IMR-90 (cell line): ENCODE measurements at regions not wholly inside any gene's neighbourhood (a gene's known extent, or its start where the extent isn't known, plus 50 kb on each side); places are given as distances from the start of the nearest gene placed in this dataset.

ENCODE experiments used
- ATAC-seq: fragments of 200-7000 bp; cut with Tn5 transposase; 2 replicates; pipeline ENCODE4 v1.9.1; 2020; ENCODE audit warnings: low read depth, mild to moderate bottlenecking, moderate library complexity
- BruUV-seq: library from RNA; stranded (reverse); fragments of 400-500 nt; replicated peaks from 2 replicates; lab custom pipeline; 2021; lab: Mats Ljungman, UMichigan
- CTCF ChIA-PET: fragments of 300-600 bp; formaldehyde crosslinking; extraction: SDS; loops from one replicate; lab custom pipeline; 2021; ENCODE audit warnings: antibody characterized with exemption; lab: Yijun Ruan, JAX
- POLR2A ChIA-PET: fragments of 300-600 bp; sonication (Branson Sonifier 250); formaldehyde crosslinking; loops from one replicate; lab custom pipeline; 2022; ENCODE audit warnings: antibody characterized with exemption; ENCODE audit not compliant: unreplicated experiment; lab: Charles Lee
- DNase-seq: peaks from one replicate; pipeline ENCODE4 v3.0.0; 2013
- H2AFZ ChIP-seq: replicated peaks from 2 replicates; pipeline ENCODE3; 2013; ENCODE audit warnings: low read length, mild to moderate bottlenecking; ENCODE audit not compliant: poor library complexity
- H2AK5ac ChIP-seq: 2 replicates; pipeline ENCODE4 v1.6.1; 2013; ENCODE audit warnings: low read depth, low read length, inconsistent platforms
- H2AK9ac ChIP-seq: replicated peaks from 2 replicates; pipeline ENCODE3; 2013; ENCODE audit warnings: mild to moderate bottlenecking, low read depth, low read length, moderate library complexity; ENCODE audit not compliant: poor library complexity
- H2BK120ac ChIP-seq: 2 replicates; pipeline ENCODE4 v1.6.1; 2013; ENCODE audit warnings: low read depth, low read length, inconsistent platforms
- H2BK15ac ChIP-seq: 3 replicates; pipeline ENCODE4 v1.6.1; 2013; ENCODE audit warnings: low read depth, low read length, inconsistent platforms
- H2BK20ac ChIP-seq: 2 replicates; pipeline ENCODE4 v1.6.1; 2013; ENCODE audit warnings: low read depth, mild to moderate bottlenecking, inconsistent platforms, low read length, moderate library complexity
- H2BK5ac ChIP-seq: 2 replicates; pipeline ENCODE4 v1.6.1; 2013; ENCODE audit warnings: mild to moderate bottlenecking, low read depth, low read length, inconsistent platforms; ENCODE audit not compliant: poor library complexity, severe bottlenecking
- H3K14ac ChIP-seq: replicated peaks from 2 replicates; pipeline ENCODE4 v1.6.1; 2013; ENCODE audit warnings: low read depth, low read length, inconsistent platforms
- H3K18ac ChIP-seq: 2 replicates; pipeline ENCODE4 v1.6.1; 2013; ENCODE audit warnings: low read depth, low read length, control low read depth
- H3K23ac ChIP-seq: 2 replicates; pipeline ENCODE4 v1.6.1; 2013; ENCODE audit warnings: low read depth, low read length, inconsistent platforms
- H3K27ac ChIP-seq: 2 replicates; pipeline ENCODE4 v1.5.1; 2013; ENCODE audit warnings: mild to moderate bottlenecking, control low read depth, low read length; ENCODE audit not compliant: insufficient read depth
- H3K27me3 ChIP-seq: 2 replicates; pipeline ENCODE4 v1.6.1; 2013; ENCODE audit warnings: low read length; ENCODE audit not compliant: control insufficient read depth, insufficient read depth
- H3K36me3 ChIP-seq: 2 replicates; pipeline ENCODE4 v1.6.1; 2013; ENCODE audit warnings: low read length, mixed read lengths; ENCODE audit not compliant: control insufficient read depth, insufficient read depth
- H3K4ac ChIP-seq: 2 replicates; pipeline ENCODE4 v1.6.1; 2013; ENCODE audit warnings: low read depth, low read length, inconsistent platforms
- H3K4me1 ChIP-seq: 2 replicates; pipeline ENCODE4 v1.6.1; 2013; ENCODE audit warnings: low read length, mixed read lengths; ENCODE audit not compliant: control insufficient read depth, insufficient read depth
- H3K4me2 ChIP-seq: 2 replicates; pipeline ENCODE4 v1.6.1; 2013; ENCODE audit warnings: low read depth, mild to moderate bottlenecking, control low read depth, low read length, moderate library complexity
- H3K4me3 ChIP-seq: 2 replicates; pipeline ENCODE4 v1.5.1; 2013; ENCODE audit warnings: low read depth, mild to moderate bottlenecking, control low read depth, low read length, moderate library complexity; ENCODE audit not compliant: insufficient read depth
- H3K56ac ChIP-seq: 2 replicates; pipeline ENCODE4 v1.6.1; 2013; ENCODE audit warnings: low read length, inconsistent platforms; ENCODE audit not compliant: insufficient read depth; ENCODE audit errors: extremely low read depth
- H3K79me1 ChIP-seq, 2 experiments: 2 replicates each; pipeline ENCODE4 v1.6.1; 2013; ENCODE audit warnings: low read length in 2 of 2, inconsistent platforms in 1 of 2, low read depth in 1 of 2
- H3K9ac ChIP-seq: 2 replicates; pipeline ENCODE4 v1.6.1; 2013; ENCODE audit warnings: low read depth, low read length, control low read depth
- H3K9me1 ChIP-seq: 2 replicates; pipeline ENCODE4 v1.6.1; 2013; ENCODE audit warnings: low read length, inconsistent platforms; ENCODE audit not compliant: insufficient read depth
- H3K9me3 ChIP-seq: 2 replicates; pipeline ENCODE4 v1.6.1; 2013; ENCODE audit warnings: low read length; ENCODE audit not compliant: control insufficient read depth, insufficient read depth
- H4K20me1 ChIP-seq: 2 replicates; pipeline ENCODE4 v1.6.1; 2013; ENCODE audit warnings: low read length, inconsistent platforms; ENCODE audit not compliant: insufficient read depth
- H4K5ac ChIP-seq: 2 replicates; pipeline ENCODE4 v1.6.1; 2013; ENCODE audit warnings: mild to moderate bottlenecking, low read depth, low read length, control low read depth
- H4K8ac ChIP-seq, 2 experiments: 2 replicates each; pipeline ENCODE4 v1.6.1; 2013; ENCODE audit warnings: low read depth in 2 of 2, low read length in 2 of 2, control low read depth in 1 of 2, inconsistent platforms in 1 of 2
- H4K91ac ChIP-seq: 2 replicates; pipeline ENCODE4 v1.6.1; 2013; ENCODE audit warnings: low read depth, low read length, inconsistent platforms; ENCODE audit not compliant: insufficient read depth
- BHLHE40 ChIP-seq: fragments of 150-350 bp; IDR thresholded peaks from 2 replicates; pipeline ENCODE4 v1.6.1; 2016; ENCODE audit warnings: mild to moderate bottlenecking, low read depth, low read length
- CEBPB ChIP-seq: IDR thresholded peaks from 2 replicates; pipeline ENCODE4 v1.6.1; 2012; ENCODE audit warnings: low read depth, low read length, improper control_type of control experiment
- CTCF ChIP-seq: conservative IDR thresholded peaks from 2 replicates; pipeline ENCODE4 v1.5.1; 2012; ENCODE audit warnings: mild to moderate bottlenecking, low read depth, low read length, improper control_type of control experiment
- ELK1 ChIP-seq: fragments of 150-350 bp; IDR thresholded peaks from 2 replicates; pipeline ENCODE4 v1.6.1; 2016; ENCODE audit warnings: low read depth, mild to moderate bottlenecking, low read length, moderate library complexity, borderline replicate concordance
- FOS ChIP-seq: fragments of 150-350 bp; IDR thresholded peaks from 2 replicates; pipeline ENCODE4 v1.6.1; 2016; ENCODE audit warnings: low read depth, low read length
- MAFK ChIP-seq: IDR thresholded peaks from 2 replicates; pipeline ENCODE4 v1.6.1; 2012; ENCODE audit warnings: low read depth, low read length, improper control_type of control experiment
- MAZ ChIP-seq: IDR thresholded peaks from 2 replicates; pipeline ENCODE4 v1.6.1; 2012; ENCODE audit warnings: low read depth, mild to moderate bottlenecking, low read length, improper control_type of control experiment, moderate library complexity, borderline replicate concordance
- MXI1 ChIP-seq: IDR thresholded peaks from 2 replicates; pipeline ENCODE4 v1.6.1; 2012; ENCODE audit warnings: low read depth, mild to moderate bottlenecking, low read length, moderate library complexity, borderline replicate concordance
- NFE2L2 ChIP-seq: fragments of 150-350 bp; IDR thresholded peaks from 2 replicates; pipeline ENCODE4 v1.6.1; 2016; ENCODE audit warnings: low read depth, mild to moderate bottlenecking, low read length
- POLR2A ChIP-seq: IDR thresholded peaks from 2 replicates; pipeline ENCODE4 v1.6.1; 2012; ENCODE audit warnings: mild to moderate bottlenecking, low read depth, low read length
- RAD21 ChIP-seq: IDR thresholded peaks from 2 replicates; pipeline ENCODE4 v1.6.1; 2012; ENCODE audit warnings: low read length, improper control_type of control experiment
- RCOR1 ChIP-seq: IDR thresholded peaks from 2 replicates; pipeline ENCODE4 v1.6.1; 2012; ENCODE audit warnings: mild to moderate bottlenecking, low read length, improper control_type of control experiment; ENCODE audit not compliant: insufficient replicate concordance
- RFX5 ChIP-seq: IDR thresholded peaks from 2 replicates; pipeline ENCODE4 v1.8.0; 2012; ENCODE audit warnings: low read depth, mild to moderate bottlenecking, low read length, moderate library complexity
- USF2 ChIP-seq: fragments of 150-350 bp; IDR thresholded peaks from 2 replicates; pipeline ENCODE4 v1.6.1; 2017; ENCODE audit warnings: mild to moderate bottlenecking, antibody characterized with exemption, low read length, low read depth
- WGBS, 2 experiments: methylation state at CpG; one replicate each; pipeline versions ENCODE4 v1.1.5 to v1.1.7; 2013; ENCODE audit warnings: missing lambda C conversion rate in 2 of 2; ENCODE audit not compliant: insufficient read length in 1 of 2; ENCODE audit errors: extremely low coverage in 2 of 2; 5-methylcytosine and 5-hydroxymethylcytosine counted together
- dilution Hi-C: fragments of 300-500 bp; cut with HindIII; formaldehyde crosslinking; loops from one replicate; pipeline ENCODE4 v1.14.3; 2018; ENCODE audit warnings: low sequenced_read_pairs; ENCODE audit not compliant: unreplicated experiment
- in situ Hi-C: fragments of 300-500 bp; cut with MboI; formaldehyde crosslinking; loops from 3 replicates; pipeline ENCODE4 v1.14.3; 2019; ENCODE audit warnings: low sequenced_read_pairs, inconsistent platforms, mixed read lengths
- intact Hi-C: fragments of 100-400 bp; cut with micrococcal nuclease; formaldehyde crosslinking; loops from 2 replicates; pipeline ENCODE4 v1.10.0; 2022

- H3K14ac ChIP-seq: no peak overlapping the region
- in situ Hi-C loops (no loop called here), intact Hi-C loops (no loop called here), dilution Hi-C loops (no loop called here)
- no peak overlapping the region for H3K23ac ChIP-seq
- no peak overlapping the region for H4K91ac ChIP-seq
- no peak overlapping the region for H3K4ac ChIP-seq
- no peaks in the 10 kb centered on the region for H3K36me3 ChIP-seq
- H2BK20ac ChIP-seq: no peak overlapping the region
- no peak for DNase-seq
- no peak overlapping the region for H3K4me2 ChIP-seq
- H3K9me3 ChIP-seq: no peaks in the 10 kb centered on the region
- H3K18ac ChIP-seq: no peak overlapping the region; the same call in 1 of the 2 replicates
- ATAC-seq: no peak
- no peaks in the 10 kb centered on the region for H3K27me3 ChIP-seq
- no peak overlapping the region for H2BK120ac ChIP-seq
- peak overlapping the region; percentile 7 for H2BK5ac ChIP-seq
- peaks cover 4% of the 10 kb centered on the region; the same call in 1 of the 2 replicates for H3K9me1 ChIP-seq
- no peaks in the 10 kb centered on the region for H3K79me1 ChIP-seq
- H2BK15ac ChIP-seq: peak overlapping the region; percentile 23; the same call in 1 of the 3 replicates
- no peaks in the 10 kb centered on the region for H4K20me1 ChIP-seq
- H3K9ac ChIP-seq: no peak overlapping the region
- H3K27ac ChIP-seq: no peak overlapping the region
- no peak overlapping the region for H3K56ac ChIP-seq
- POLR2A ChIA-PET: no interaction called here
- H2AK5ac ChIP-seq: no peak overlapping the region
- no peak overlapping the region for H2AK9ac ChIP-seq
- no peak overlapping the region for H3K4me3 ChIP-seq
- H4K8ac ChIP-seq: no peak overlapping the region
- no peak overlapping the region for H2AFZ ChIP-seq
- WGBS, 2 experiments: no CpG with 5 or more reads among the region's 5 CpGs
- CTCF ChIA-PET: no interaction called here
- TF ChIP-seq CEBPB: no peak
- TF ChIP-seq NFE2L2: no peak
- no peak for TF ChIP-seq MXI1
- no peak for TF ChIP-seq POLR2A
- no peak for TF ChIP-seq MAZ
- TF ChIP-seq BHLHE40: no peak
- TF ChIP-seq FOS: no peak
- TF ChIP-seq CTCF: no peak
- TF ChIP-seq MAFK: no peak
- no peak for TF ChIP-seq USF2
- no peak for TF ChIP-seq RFX5
- TF ChIP-seq ELK1: no peak
- TF ChIP-seq RCOR1: no peak
- TF ChIP-seq RAD21: no peak
- peaks cover 2% of the 10 kb centered on the region; the same call in 1 of the 2 replicates for H3K4me1 ChIP-seq
- BruUV-seq: no TSS peak
- H4K5ac ChIP-seq: no peak overlapping the region
These were observed 771.1 kb upstream of the LUZP2 start for GRCh38 chr11:23725752-23726151.
